ENCODE measurements at regions not wholly inside any gene's neighbourhood (a gene's known extent, or its start where the extent isn't known, plus 50 kb on each side); places are given as distances from the start of the nearest gene placed in this dataset.

GRCh38 chr9:82273121-82273520 is 284.5 kb downstream of the SPATA31D1 start:
- TF ChIP-seq CTCF (conservative IDR thresholded peaks at IDR 0.05) (no peak), ZFX (IDR thresholded peaks at IDR 0.05) (no peak)
